ENCODE measurements at regions not wholly inside any gene's neighbourhood (a gene's known extent, or its start where the extent isn't known, plus 50 kb on each side); places are given as distances from the start of the nearest gene placed in this dataset.
"Not testable (repeated sequence)": the region's sequence is repeated elsewhere in the genome, so short reads cannot be mapped to it uniquely, and the experiment has no call there.

GRCh38 chr10:34957531-34957930 lies 132.6 kb downstream of the CUL2 start:
- no peak overlapping the region for H3K4me2 ChIP-seq (ENCODE audit: low read length)
- TF ChIP-seq CTCF (IDR thresholded peaks at IDR 0.05; ENCODE audit: low read depth, low read length): no peak
- TF ChIP-seq EZH2phosphoT487 (IDR thresholded peaks at IDR 0.05; ENCODE audit: low read depth): no peak
- H3K36me3 ChIP-seq (replicated peaks; ENCODE audit: low read depth, low read length): no peaks in the 10 kb centered on the region
- no peaks in the 10 kb centered on the region for H3K79me2 ChIP-seq (ENCODE audit: low read length)
- H2AFZ ChIP-seq (ENCODE audit: low read depth, low read length): no peak overlapping the region
- no peaks in the 10 kb centered on the region for H3K4me1 ChIP-seq (ENCODE audit: low read length)
- no peaks in the 10 kb centered on the region for H3K9me3 ChIP-seq (ENCODE audit: insufficient read depth, low read length)
- H3K27ac ChIP-seq (ENCODE audit: low read length): no peak overlapping the region
- H3K27me3 ChIP-seq (ENCODE audit: low read depth, low read length): no peaks in the 10 kb centered on the region
- H4K20me1 ChIP-seq (ENCODE audit: insufficient read depth, low read length): no peaks in the 10 kb centered on the region
- no peak overlapping the region for H3K9ac ChIP-seq (ENCODE audit: low read length)
- no peak overlapping the region for H3K4me3 ChIP-seq (ENCODE audit: low read length)

GRCh38 chr10:34956756-34957155 lies 133.4 kb downstream of the CUL2 start:
- Histone ChIP-seq H3K27ac (ENCODE audit: low read length) (no peak overlapping the region), H3K36me3 (replicated peaks; ENCODE audit: low read depth, low read length) (no peaks in the 10 kb centered on the region), H3K79me2 (ENCODE audit: low read length) (no peaks in the 10 kb centered on the region), H3K4me1 (ENCODE audit: low read length) (no peaks in the 10 kb centered on the region), H3K27me3 (ENCODE audit: low read depth, low read length) (no peaks in the 10 kb centered on the region), H4K20me1 (ENCODE audit: insufficient read depth, low read length) (no peaks in the 10 kb centered on the region), H2AFZ (ENCODE audit: low read depth, low read length) (no peak overlapping the region), H3K9me3 (ENCODE audit: insufficient read depth, low read length) (no peaks in the 10 kb centered on the region), H3K4me3 (ENCODE audit: low read length) (no peak overlapping the region), H3K9ac (ENCODE audit: low read length) (no peak overlapping the region), H3K4me2 (ENCODE audit: low read length) (no peak overlapping the region)
- no peak for TF ChIP-seq CTCF (IDR thresholded peaks at IDR 0.05; ENCODE audit: low read depth, low read length)
- TF ChIP-seq EZH2phosphoT487 (IDR thresholded peaks at IDR 0.05; ENCODE audit: low read depth): no peak

- H3K9ac ChIP-seq (ENCODE audit: low read length): no peak overlapping the region
- TF ChIP-seq EZH2phosphoT487 (IDR thresholded peaks at IDR 0.05; ENCODE audit: low read depth): no peak
- no peaks in the 10 kb centered on the region for H4K20me1 ChIP-seq (ENCODE audit: insufficient read depth, low read length)
- no peaks in the 10 kb centered on the region for H3K4me1 ChIP-seq (ENCODE audit: low read length)
- no peak overlapping the region for H3K4me3 ChIP-seq (ENCODE audit: low read length)
- H3K9me3 ChIP-seq (ENCODE audit: insufficient read depth, low read length): no peaks in the 10 kb centered on the region
- H3K36me3 ChIP-seq (replicated peaks; ENCODE audit: low read depth, low read length): no peaks in the 10 kb centered on the region
- H3K27ac ChIP-seq (ENCODE audit: low read length): no peak overlapping the region
- H3K4me2 ChIP-seq (ENCODE audit: low read length): no peak overlapping the region
- H3K79me2 ChIP-seq (ENCODE audit: low read length): no peaks in the 10 kb centered on the region
- no peaks in the 10 kb centered on the region for H3K27me3 ChIP-seq (ENCODE audit: low read depth, low read length)
- H2AFZ ChIP-seq (ENCODE audit: low read depth, low read length): no peak overlapping the region
Measured at GRCh38 chr10:34955391-34955790, 134.8 kb downstream of the CUL2 start.

- Histone ChIP-seq H3K27me3 (ENCODE audit: low read depth, low read length) (no peaks in the 10 kb centered on the region), H3K36me3 (replicated peaks; ENCODE audit: low read depth, low read length) (no peaks in the 10 kb centered on the region), H3K4me1 (ENCODE audit: low read length) (no peaks in the 10 kb centered on the region), H3K79me2 (ENCODE audit: low read length) (no peaks in the 10 kb centered on the region), H3K9me3 (ENCODE audit: insufficient read depth, low read length) (no peaks in the 10 kb centered on the region), H3K27ac (ENCODE audit: low read length) (no peak overlapping the region), H3K4me2 (ENCODE audit: low read length) (no peak overlapping the region), H3K4me3 (ENCODE audit: low read length) (no peak overlapping the region), H4K20me1 (ENCODE audit: insufficient read depth, low read length) (no peaks in the 10 kb centered on the region), H2AFZ (ENCODE audit: low read depth, low read length) (no peak overlapping the region), H3K9ac (ENCODE audit: low read length) (no peak overlapping the region)
- TF ChIP-seq EZH2phosphoT487 (IDR thresholded peaks at IDR 0.05; ENCODE audit: low read depth) (no peak), CTCF (IDR thresholded peaks at IDR 0.05; ENCODE audit: low read depth, low read length) (no peak)
Measured at GRCh38 chr10:34954142-34954541, 136.0 kb downstream of the CUL2 start.

- not testable (repeated sequence) for H3K9ac ChIP-seq (ENCODE audit: low read length); H3K36me3 ChIP-seq (replicated peaks; ENCODE audit: low read depth, low read length); H2AFZ ChIP-seq (ENCODE audit: low read depth, low read length); H4K20me1 ChIP-seq (ENCODE audit: insufficient read depth, low read length); H3K79me2 ChIP-seq (ENCODE audit: low read length); H3K4me1 ChIP-seq (ENCODE audit: low read length); H3K4me3 ChIP-seq (ENCODE audit: low read length); H3K27me3 ChIP-seq (ENCODE audit: low read depth, low read length); H3K9me3 ChIP-seq (ENCODE audit: insufficient read depth, low read length); H3K27ac ChIP-seq (ENCODE audit: low read length); H3K4me2 ChIP-seq (ENCODE audit: low read length)
Measured at GRCh38 chr10:34951263-34951887, 136.3 kb upstream of the PARD3 start.

- not testable (repeated sequence) for H3K36me3 ChIP-seq (replicated peaks; ENCODE audit: low read depth, low read length); H3K4me2 ChIP-seq (ENCODE audit: low read length); H4K20me1 ChIP-seq (ENCODE audit: insufficient read depth, low read length); H2AFZ ChIP-seq (ENCODE audit: low read depth, low read length); H3K27me3 ChIP-seq (ENCODE audit: low read depth, low read length); H3K4me3 ChIP-seq (ENCODE audit: low read length); H3K9me3 ChIP-seq (ENCODE audit: insufficient read depth, low read length); H3K79me2 ChIP-seq (ENCODE audit: low read length); H3K27ac ChIP-seq (ENCODE audit: low read length); H3K4me1 ChIP-seq (ENCODE audit: low read length); H3K9ac ChIP-seq (ENCODE audit: low read length)
Measured at GRCh38 chr10:34945951-34946522, 130.9 kb upstream of the PARD3 start.
